ENCODE measurements at regions not wholly inside any gene's neighbourhood (a gene's known extent, or its start where the extent isn't known, plus 50 kb on each side); places are given as distances from the start of the nearest gene placed in this dataset.

DNA sequence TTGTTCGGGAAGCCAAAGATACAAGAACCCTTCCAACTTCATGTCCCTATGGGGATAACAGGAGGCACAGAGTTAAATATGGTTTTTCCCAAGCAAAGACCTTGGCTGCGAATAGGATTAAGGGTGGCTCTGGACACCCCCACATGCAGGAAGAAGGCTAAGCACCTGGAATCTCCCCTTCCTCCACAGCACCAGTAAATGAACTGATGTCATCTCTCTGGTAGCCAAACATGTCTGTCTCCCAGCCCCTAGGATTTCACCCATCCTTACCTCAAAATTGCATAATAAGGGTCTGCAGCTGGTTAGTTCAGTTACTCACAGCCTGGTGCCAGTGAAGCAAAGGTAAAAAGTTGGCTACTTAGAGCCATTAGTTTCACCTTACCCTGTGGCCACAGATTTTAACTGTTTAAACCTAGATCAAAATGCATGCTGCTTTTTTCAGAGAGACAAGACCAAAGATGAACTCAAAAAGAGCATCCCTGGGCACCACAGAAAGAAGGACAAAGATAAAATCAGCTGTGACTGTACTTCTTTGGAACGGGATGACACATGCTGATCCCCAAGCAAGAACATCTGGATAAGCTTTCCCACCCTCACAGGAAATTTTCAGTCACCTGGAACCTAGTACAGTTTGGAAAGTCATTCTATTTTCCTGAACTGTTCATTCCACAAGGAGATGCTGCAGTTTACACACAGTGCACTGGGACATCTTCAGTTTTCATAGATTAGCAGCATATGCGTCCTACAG is 77.2 kb upstream of the AKIP1 start:
- TF ChIP-seq, protein P1, sequence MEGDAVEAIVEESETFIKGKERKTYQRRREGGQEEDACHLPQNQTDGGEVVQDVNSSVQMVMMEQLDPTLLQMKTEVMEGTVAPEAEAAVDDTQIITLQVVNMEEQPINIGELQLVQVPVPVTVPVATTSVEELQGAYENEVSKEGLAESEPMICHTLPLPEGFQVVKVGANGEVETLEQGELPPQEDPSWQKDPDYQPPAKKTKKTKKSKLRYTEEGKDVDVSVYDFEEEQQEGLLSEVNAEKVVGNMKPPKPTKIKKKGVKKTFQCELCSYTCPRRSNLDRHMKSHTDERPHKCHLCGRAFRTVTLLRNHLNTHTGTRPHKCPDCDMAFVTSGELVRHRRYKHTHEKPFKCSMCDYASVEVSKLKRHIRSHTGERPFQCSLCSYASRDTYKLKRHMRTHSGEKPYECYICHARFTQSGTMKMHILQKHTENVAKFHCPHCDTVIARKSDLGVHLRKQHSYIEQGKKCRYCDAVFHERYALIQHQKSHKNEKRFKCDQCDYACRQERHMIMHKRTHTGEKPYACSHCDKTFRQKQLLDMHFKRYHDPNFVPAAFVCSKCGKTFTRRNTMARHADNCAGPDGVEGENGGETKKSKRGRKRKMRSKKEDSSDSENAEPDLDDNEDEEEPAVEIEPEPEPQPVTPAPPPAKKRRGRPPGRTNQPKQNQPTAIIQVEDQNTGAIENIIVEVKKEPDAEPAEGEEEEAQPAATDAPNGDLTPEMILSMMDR (conservative IDR thresholded peaks at IDR 0.05; ENCODE audit: low read length), result no peak
- no peak for TF ChIP-seq EZH2phosphoT487 (IDR thresholded peaks at IDR 0.05; ENCODE audit: borderline replicate concordance)
